ENCODE measurements at regions not wholly inside any gene's neighbourhood (a gene's known extent, or its start where the extent isn't known, plus 50 kb on each side); places are given as distances from the start of the nearest gene placed in this dataset.

DNA sequence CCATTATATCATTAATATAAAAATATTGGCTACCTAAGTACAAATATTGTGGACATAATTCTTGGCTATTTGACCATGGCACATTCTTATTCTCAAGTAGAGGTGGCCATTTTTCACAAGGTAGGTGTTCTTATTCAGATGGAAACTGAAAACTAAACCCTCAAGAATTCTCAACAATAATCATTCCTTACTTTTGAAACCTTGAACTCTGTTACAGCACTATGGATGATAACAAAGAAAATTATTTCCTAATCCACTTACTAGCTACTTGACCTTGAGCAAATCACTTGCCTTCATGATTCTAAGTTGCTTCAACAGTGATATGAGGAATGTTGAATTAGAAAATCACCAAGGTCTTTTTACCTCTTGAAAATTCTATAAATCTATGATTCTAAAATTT is 482.2 kb downstream of the PTPRC start:
- DNase-seq, result no peak

DNA sequence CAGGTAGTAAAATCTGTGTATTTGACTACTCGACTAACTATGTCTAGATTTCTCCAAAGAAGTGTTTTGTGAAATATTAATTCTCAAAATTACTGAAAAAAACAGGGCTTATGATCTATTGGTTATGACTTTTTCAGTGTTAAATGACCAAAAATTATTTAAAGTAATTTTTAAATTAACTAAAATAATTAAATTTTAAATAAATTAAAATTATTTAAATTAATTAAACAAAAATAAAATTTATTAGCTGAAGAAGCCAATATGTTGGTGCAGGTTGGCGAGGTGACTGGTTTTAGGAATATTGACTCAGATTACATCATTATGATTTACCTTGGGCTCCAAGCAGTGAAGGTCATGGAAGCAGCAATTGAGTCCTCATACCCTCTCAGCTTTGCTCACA is 483.2 kb downstream of the PTPRC start:
- no peak for DNase-seq

DNA sequence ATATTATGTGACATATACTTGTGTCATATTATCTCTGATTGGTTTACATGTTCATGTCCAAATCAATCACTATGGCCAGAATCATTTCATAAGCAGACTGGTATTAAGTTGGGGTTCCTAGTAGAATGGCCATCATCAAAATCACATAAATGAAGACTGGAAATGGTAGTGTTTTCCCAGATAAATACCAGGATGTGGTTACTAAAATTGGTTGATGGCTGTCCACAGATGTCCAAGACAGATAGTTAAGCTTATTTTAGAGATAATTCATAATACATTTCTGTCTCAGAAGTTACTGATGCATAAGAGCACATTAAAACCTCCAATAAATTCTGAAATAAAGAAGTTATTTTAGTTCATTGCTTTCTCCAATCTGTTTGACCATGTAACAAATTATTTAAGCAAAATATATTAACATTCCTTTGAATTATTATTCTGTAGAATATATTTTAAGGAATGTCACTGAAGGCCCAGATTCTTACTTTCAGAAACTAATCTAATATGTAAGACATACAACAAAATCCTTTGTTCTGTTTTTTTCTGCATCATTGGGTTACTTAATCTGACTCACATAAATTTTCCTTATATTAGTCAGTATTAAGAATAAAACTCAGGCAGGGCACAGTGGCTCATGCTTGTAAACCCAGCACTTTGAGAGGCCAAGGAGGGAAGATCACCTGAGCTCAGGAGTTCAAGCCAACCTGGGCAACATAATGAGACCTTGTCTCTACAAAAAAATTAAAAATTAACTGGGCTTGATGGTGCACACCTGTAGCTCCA is 483.9 kb downstream of the PTPRC start:
- DNase-seq, result no peak

DNA sequence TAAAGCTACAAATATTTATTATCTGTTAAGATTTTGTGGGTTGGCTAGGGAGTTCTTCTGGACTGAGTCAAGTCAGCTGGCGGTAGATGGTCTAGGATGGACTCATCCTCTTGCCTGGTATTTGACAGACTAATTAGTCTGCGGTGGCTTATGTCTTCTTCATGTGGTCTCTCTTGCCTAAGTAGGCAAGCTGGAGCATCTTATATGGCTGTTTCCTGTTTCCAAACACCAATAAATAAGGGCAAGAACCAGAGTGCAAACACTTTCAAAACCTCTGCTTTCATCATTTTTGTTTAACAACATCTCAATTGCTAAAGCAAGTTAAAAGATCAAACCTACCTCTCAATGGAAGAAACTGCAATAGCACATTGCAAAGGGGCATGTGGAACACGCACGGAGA is 484.8 kb downstream of the PTPRC start:
- DNase-seq, result no peak

DNA sequence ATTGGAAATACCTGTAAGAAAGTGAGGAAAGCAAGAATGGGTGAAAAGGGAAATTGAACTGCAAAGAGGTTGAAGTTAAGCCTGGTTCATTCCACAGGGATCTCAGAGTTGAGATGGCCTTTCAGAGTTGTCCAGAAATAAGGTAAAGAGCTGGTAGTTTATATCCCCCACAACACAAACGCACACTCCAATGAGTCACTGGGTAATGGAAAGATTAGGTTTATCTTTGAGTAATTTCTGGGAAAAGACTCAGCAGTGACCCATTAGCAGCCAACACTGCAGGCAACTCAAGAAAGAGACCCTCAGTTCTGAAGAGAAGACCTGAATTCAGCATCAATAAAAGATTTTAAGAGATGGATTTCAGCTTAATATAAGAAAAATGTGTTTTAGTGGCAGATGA is 485.5 kb downstream of the PTPRC start:
- no peak for DNase-seq

DNA sequence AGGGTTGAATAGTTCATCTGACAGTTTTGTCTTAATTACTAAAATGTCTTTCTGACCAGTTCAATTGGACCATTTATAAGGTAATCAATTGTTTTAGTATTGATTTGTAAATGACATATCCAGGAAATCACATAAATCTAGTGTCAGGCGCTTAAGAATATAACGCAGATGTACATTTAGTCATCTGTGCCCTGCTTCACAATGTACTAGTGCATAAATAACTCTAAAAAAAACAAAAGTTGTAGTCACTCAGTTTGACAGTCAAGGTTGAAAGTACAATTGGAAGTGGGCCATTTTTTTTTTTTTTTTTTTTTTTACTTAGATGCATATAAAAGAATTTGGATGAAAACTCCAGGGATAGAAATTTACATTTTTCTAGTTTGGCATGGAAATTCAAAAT is 490.4 kb downstream of the PTPRC start:
- DNase-seq, result no peak

DNA sequence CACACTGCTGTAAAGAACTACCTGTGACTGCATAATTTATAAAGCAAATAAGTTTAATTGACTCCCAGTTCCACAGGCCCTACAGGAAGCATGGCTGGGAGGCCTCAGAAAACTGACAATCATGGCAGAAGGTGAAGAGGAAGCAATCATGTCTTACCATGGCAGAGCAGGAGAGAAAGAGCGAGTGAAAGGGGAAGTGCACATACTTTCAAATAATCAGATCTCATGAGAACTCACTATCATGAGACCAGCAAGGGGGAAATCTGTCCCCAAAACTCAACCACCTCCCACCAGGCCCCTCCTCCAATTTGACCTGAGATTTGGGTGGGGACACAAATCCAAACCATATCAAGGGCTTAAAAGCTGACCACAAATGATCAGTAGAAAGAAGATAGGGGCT is 493.2 kb downstream of the PTPRC start:
- no peak for DNase-seq

DNA sequence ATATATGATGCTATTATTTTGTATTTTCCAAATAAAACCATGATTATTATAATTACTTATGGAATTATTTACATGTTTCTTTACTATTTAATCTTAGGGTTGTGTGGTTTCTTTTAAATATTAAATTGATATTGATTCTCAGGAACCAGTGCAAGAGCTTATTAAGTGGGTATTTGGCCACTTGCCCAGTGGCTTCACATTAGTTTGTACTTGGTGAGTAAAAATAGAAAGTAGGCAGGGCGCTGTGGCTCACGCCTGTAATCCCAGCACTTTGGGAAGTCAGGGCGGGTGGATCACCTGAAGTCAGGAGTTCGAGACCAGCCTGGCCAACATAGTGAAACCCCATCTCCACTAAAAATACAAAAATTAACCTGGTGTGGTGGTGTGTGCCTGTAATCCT is 497.1 kb downstream of the PTPRC start:
- DNase-seq, result no peak

DNA sequence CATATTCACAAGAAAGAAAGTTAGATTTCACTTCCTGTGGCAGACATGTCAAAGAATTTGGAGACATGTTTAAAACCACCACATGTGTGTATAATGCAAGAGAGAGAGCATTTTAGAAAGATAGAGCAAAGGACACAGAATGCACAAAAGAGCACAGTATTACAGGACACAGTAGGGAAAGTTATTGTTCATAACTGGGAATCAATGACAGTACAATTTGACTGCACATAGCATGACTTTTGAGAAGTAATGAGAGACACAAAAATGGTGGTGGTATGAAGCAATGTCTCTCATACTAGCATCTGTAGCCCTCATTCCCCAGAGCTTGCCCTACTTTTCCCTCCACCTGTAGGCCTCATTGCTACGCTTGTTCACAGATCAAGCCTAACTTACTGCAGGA is 499.2 kb downstream of the PTPRC start:
- DNase-seq, result no peak

DNA sequence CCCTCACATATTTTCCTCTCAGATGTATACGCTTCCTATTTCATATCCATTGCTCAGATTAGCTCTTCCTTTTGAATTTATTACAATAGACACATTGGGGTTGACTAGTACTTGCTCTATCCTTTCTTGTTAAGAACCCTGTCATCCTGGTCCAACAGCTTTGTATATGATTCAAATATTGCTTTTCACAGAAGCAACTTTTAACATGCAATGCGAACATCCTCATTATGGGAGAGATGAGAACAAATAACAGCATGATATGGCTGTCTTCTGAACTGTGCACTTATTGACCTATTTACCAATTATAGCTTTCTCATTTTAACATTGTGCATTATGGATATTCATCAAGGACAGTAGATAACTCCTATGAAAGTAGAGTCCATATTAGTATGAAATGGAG is 510.8 kb downstream of the PTPRC start:
- DNase-seq, result no peak

DNA sequence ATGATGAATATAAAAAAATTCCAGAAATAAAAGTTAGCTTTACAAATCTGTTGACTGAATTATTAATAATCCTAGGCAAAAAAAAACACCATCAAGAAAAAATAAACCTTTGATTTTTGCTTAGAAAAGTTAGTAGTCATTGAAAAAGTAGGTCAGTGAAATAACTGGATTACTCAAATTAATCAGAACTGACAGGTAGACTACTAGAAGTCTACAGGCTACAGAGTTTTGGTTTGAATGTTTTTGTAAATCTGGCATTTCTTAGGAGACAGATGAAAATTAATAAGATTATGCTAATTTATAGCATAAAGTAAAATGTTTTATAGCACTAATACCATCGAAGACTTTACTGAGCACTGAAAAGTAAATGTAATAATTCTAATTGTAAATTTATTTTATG is 511.9 kb downstream of the PTPRC start:
- DNase-seq, result no peak

DNA sequence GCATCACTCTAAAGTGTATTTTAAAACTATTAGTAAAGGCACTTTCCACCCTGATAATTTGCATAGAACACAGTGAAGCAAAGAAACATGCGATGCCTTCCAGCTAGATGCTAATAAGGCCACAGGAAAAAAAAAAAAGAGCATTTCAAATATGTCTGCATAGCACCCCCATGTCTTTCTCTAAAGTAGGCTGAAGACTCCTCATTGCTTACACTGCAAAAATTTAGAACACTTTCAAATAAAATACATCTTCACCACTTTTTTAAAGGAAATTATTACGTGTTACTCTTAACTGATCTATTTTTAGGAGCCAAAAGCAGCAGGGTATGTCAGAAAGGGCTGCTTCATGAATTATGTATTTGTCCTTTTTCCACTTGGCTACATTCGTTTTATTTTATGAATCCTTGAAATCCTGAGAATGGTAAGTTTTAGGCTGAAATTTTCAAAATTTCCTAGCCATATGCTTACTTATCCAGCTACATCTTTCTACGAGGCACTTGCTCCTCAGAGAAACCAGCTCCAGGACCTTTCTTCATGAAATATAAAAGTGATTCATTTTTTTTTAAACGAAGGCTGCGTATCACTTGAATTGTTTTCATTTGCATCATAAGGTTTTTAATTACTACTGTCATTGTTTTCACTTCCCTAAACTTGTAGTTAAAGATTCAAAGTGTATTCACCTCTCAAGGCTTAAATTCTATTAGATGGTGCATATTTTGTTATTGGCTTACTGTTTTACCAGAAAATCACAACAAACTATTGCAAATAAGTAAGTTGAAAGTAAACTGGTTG is 513.0 kb downstream of the PTPRC start:
- DNase-seq, result no peak

DNA sequence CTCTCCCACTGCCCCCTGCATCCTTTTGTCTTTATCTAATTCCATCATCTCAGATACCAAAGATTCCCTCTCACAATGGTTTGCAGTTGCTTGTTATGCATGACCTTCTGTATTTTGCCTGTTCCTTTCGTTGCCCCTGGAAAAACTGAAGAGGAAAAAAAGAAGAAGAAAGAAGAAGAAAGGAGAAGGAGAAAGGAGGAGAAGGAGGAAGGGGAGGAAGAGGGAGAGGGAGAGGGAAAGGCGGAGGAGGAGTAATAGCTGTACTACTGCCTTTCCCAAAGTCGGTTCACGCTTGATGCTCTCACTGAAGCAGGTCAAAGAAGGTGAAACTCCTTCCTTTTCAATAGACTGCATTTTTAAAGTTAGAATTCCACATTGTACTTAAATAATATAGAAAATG is 513.8 kb downstream of the PTPRC start:
- DNase-seq, result no peak

DNA sequence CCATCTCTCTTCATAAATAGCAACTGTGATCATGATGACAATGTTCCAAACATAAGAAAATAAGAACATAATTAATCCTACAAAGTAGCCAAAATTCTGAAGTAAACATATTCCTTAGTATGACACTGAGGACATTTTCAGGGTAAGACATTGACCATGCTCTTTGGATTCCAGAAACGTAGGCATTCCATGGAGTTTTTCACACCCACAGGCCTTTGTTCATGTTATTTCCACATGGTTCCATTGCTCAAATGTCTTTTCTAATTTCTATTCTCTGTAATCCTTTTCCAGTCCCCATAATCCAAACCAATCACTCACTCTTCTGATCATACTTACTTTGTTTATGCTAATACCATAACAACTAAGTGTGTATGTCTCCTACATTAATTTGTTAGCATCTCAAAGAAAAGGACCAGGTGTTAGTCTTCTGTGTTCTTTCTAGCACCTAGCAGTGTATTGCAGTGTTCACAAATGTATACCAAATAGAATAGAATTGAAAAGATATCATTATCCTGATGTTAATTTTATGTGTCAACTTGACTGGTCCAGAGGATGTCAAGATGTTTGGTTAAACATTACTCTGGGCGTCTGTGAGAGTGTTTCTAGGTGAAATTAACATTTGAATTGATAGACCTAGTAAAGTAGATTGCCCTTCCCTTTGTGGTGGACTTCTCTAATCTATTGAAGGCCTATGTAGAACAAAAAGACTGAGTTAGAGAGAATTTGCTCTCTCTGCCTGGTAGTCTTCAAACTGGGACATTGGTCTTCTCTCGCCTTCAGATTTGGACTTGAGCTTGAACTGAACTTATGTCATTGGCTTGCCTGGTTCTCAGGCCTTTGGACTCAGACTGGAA is 516.6 kb downstream of the PTPRC start:
- DNase-seq, result no peak

DNA sequence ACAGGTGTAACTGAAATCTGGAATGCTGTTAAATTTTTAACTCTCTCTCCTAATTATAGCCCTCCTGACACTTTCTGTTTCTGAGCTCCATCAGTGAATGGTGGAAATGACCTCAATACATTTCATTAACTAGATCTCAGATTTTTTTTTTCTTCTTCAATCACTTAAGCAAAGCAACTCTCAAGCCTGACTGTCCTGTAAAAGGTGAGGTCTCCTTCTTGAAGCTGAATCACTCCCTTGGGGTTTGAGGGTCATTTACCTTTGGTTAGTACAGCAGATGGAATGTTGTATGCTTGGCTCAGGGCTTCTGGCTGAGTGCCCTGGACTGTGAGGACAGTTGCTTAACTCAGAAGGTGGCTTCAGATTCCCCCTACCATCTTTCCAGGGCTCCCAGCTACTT is 518.7 kb downstream of the PTPRC start:
- no peak for DNase-seq

DNA sequence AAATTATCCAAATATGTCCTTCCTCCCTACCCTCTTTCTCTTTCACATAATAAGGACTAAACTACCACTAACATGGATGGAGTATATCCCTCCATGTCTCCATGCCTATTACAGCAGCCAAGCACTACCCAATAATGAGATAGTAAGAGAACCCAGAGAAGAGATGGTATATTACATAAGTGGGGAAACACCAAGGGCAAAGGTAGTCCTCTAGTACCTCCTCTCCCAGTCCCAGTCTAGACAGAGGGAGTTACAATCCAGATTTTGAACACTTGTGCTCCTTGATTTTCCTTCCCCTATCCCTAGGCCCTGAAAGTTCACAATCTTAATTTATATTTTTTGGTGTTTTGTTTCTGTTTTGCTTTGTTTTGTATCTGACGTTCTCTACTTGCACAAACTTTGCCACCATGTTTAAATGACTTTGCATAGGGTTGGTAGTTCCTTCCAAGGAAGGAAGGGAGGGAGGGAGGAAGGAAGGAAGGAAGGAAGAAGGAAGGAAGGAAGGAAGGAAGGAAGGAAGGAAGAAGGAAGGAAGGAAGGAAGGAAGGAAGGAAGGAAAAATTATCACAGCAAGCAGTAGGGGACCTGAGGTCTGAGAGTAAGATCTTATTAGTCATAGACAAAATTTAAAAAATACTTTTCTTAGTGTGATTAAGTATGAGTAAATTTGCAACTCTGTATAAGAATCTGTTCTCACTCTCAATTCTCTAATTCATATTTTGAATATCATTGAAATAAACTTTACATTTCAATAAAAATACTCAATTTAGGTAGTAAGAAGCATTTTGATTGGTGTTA is 521.9 kb downstream of the PTPRC start:
- DNase-seq, result no peak

DNA sequence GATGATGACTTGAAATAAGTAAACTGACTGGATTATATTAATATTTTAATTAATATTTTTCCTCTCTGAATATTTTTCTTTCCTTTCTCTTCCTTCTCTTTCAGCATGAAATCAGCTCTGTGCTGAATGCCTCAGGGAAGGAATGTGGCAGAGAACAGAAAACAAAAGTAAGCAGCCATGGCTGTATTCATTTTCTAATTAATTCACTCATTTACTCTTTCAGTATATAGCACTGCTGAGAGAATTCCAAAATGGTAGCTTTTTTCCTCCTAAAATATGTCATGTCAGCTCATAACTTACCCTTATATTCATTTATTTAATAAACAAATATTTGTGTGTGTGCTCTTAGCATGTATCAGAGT is 522.5 kb downstream of the PTPRC start:
- DNase-seq, result no peak

DNA sequence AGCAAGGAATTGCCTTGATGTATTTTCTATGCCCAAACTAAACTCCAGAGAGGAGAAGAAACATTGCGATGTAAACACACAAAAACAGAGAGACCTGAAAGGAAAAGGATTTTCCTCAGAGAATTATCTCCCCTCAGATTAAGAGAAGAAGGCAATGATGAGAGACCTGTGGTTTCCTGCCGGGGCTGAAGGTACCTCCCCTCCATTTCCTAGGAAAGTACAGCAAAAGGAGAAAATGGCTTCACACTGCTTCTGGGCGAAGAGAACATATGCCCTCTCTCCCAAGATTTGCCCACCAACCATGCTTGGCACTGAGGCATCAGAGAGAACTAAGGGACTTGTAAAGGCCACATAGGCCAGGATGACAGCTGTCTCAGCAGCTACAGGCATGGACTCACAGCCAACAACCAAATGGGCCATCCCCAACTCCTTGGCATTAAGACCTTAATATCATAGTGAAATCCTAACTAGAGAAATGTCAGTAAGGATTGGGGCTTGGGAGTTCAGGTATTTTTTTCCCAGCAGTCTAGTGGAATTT is 523.0 kb downstream of the PTPRC start:
- no peak for DNase-seq

DNA sequence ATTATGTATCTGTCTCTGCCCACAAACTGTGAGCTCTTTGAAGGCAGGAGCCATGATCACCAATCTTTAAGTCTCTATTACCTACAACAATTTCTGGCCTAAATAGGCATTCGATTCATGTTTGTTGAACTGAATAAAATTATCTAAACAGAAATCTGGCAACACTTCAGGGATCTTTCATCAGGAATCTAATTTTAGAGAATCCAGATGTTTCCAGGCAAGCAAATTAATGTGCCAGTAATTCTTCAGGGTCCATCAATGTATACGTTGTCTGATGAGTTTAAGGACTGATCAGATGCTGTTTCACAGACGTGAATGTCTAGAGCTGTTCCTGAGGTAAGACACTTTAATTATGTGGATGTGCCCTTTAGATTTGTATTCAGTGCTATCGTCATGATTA is 524.4 kb downstream of the PTPRC start:
- no peak for DNase-seq

DNA sequence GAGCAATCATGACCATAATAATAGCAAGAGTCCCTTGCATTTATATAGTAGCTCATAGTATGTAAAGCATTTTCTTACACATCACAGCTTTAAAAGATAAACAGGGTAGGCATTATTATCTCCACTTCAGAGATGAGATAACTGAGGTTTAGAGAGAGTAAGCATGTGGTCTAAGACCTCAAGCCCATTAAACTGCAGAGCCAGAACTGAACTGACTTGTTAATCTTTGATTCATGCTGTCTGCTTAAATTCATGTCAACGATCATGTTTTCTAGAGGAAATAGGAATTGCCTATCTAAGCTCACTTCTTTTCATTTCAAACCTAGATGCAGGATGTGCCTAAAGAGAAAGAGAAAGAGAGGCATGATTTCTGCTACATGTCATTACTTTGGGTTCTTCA is 524.8 kb downstream of the PTPRC start:
- no peak for DNase-seq

DNA sequence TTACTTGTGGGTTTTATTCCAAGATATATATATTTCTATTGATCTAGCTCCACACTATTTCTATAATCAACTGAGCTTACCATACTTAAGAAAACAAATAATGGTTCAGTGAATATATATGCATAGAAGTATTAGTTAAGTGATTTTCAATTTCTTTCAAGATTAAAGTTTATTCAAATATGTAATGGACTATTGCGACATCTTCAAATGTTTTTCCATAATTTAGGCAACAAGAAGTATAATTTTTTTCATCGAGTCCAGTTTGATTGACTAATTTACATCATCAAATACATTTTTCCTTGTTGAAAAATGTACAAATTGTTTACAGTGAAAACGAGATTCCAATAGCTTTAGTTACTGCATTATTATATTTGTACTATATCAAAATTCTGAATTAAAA is 528.6 kb downstream of the PTPRC start:
- DNase-seq, result no peak

DNA sequence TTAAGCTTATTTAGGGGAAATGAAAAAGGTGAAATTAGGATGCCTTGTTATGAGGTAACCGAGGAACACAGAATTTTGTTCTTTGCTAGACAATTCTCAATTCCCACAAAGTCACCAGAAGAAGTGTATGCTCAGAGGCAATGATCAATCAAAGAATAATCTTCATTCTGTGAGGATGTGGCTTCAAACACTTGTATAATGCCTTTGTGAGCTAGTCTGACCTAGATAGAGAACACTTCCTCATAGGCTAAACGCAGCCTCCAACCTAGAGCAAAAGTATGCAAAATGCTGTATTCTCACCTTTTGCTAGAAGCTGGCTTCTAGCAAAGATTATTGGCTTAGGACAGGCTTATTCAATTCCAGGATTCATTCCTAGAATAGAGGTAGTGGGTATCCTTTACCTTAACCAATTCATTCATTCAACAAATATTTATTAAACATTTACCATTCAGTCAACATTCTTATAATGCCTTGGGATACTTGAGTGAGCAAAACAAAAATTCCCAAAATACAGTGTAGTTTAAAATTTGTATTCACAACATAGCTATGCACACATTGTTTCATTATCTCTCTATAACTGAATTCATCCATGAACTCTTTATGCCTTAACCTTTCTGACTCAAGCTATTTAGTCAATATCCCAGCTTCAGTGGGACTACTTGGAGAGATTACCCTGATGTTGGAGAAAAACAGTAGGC is 530.2 kb downstream of the PTPRC start:
- DNase-seq, result no peak

All from NCI-H2107 (cell line).